Upper lobe of left lung (tissue), 6 donors: ENCODE measurements at regions not wholly inside any gene's neighbourhood (a gene's known extent, or its start where the extent isn't known, plus 50 kb on each side); places are given as distances from the start of the nearest gene placed in this dataset.

Experiments used
- ATAC-seq, 2 donors: fragments of 200-7000 bp; cut with Tn5 transposase; one replicate each; pipeline ENCODE4 v1.9.1; 2022; ENCODE audit warnings: mild to moderate bottlenecking in 2 of 2, moderate library complexity in 2 of 2; ENCODE audit not compliant: low FRiP score in 2 of 2
- DNase-seq, 2 donors: peaks; one replicate each; pipeline ENCODE4 v3.0.0-alpha.2; 2019 to 2020
- H3K27ac ChIP-seq, 4 donors: fragments of 200-600 bp; sonication (generic); one replicate each; pipeline ENCODE4 v1.5.1; 2016 to 2019
- H3K27me3 ChIP-seq, 4 donors: fragments of 200-600 bp; sonication (generic); one replicate each; pipeline ENCODE4 v1.5.1; 2017 to 2019
- H3K36me3 ChIP-seq, 4 donors: fragments of 200-600 bp; sonication (generic); one replicate each; pipeline ENCODE4 v1.5.1; 2016 to 2019
- H3K4me1 ChIP-seq, 4 donors: fragments of 200-600 bp; sonication (generic); one replicate each; pipeline ENCODE4 v1.5.1; 2018 to 2019
- H3K4me3 ChIP-seq, 4 donors: fragments of 200-600 bp; sonication (generic); one replicate each; pipeline ENCODE4 v1.5.1; 2017 to 2019; ENCODE audit warnings: mild to moderate bottlenecking in 2 of 4, moderate library complexity in 1 of 4
- H3K9me3 ChIP-seq, 4 donors: fragments of 200-600 bp; sonication (generic); one replicate each; pipeline ENCODE4 v1.5.1; 2018 to 2019
- CTCF ChIP-seq, 6 experiments: fragments of 450-650 bp in 4 of 6; fragments of 200-600 bp in 2 of 6; sonication (generic) in 2 of 6; IDR thresholded peaks; one replicate each; pipeline ENCODE4 v1.5.1; 2016 to 2019; ENCODE audit warnings: antibody characterized with exemption in 6 of 6
- EP300 ChIP-seq, 4 donors: sonication (generic); formaldehyde crosslinking; IDR thresholded peaks; one replicate each; pipeline ENCODE4 v1.5.1; 2017; ENCODE audit warnings: antibody characterized with exemption in 4 of 4, control low read depth in 2 of 4
- POLR2A ChIP-seq, 4 donors: fragments of 450-650 bp; IDR thresholded peaks; one replicate each; pipeline ENCODE4 v1.5.1; 2016 to 2017; ENCODE audit warnings: antibody characterized with exemption in 4 of 4, mild to moderate bottlenecking in 2 of 4
- POLR2AphosphoS5 ChIP-seq, 2 donors: sonication (generic); formaldehyde crosslinking; IDR thresholded peaks; one replicate each; pipeline ENCODE4 v1.5.1; 2017; ENCODE audit warnings: antibody characterized with exemption in 2 of 2
- WGBS, 2 donors: methylation state at CpG; one replicate each; pipeline ENCODE4 v1.1.5; 2017 to 2018; 5-methylcytosine and 5-hydroxymethylcytosine counted together
- donor health status: DM: no; HTN: no; CAD: no; lungs with moderate emphysema.
- donor health status: DM: no; HTN: yes; CAD: no; lungs with severe emphysema.

DNA sequence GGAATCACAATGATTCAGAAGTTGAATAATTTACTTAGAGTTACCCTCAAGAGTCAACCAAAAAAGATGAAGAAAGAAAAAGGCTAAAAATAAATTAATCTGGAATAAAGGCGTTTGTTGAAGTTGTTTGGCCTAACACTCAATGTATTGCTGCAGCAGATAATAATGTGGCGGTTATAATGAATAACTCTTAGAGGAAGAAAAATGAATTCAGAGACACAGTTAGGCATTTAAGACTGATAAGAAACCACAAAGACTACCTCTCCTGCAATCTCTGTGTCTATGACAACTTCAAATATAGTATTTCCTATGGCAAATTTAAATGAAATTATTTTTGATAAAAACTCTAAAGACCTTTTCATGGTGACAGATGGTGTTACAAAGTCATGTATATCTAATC lies 1369.1 kb upstream of the AGA start:
- no peak overlapping the region for H3K27ac ChIP-seq
- DNase-seq = no peak
- TF ChIP-seq EP300 (IDR thresholded peaks at IDR 0.05) (no peak), POLR2AphosphoS5 (IDR thresholded peaks at IDR 0.05) (no peak), POLR2A (IDR thresholded peaks at IDR 0.05) (no peak), CTCF (IDR thresholded peaks at IDR 0.05) (no peak)
- H3K27me3 ChIP-seq = no peaks in the 10 kb centered on the region
- no peak for ATAC-seq
- no peaks in the 10 kb centered on the region for H3K4me1 ChIP-seq
- no peak overlapping the region for H3K4me3 ChIP-seq
- no peaks in the 10 kb centered on the region for H3K36me3 ChIP-seq
- 44 to 49% methylated on average over 2 of the region's 2 CpGs for WGBS, 2 donors
- no peaks in the 10 kb centered on the region for H3K9me3 ChIP-seq

- no peaks in the 10 kb centered on the region for H3K27me3 ChIP-seq
- H3K9me3 ChIP-seq = no peaks in the 10 kb centered on the region
- no peak overlapping the region for H3K27ac ChIP-seq
- DNase-seq (peak in 1 of 2 donors; percentile 25), ATAC-seq (no peak)
- 94 to 95% methylated on average over 13 to 17 of the region's 17 CpGs for WGBS, 2 donors
- no peak for TF ChIP-seq POLR2A (IDR thresholded peaks at IDR 0.05)
- no peak for TF ChIP-seq POLR2AphosphoS5 (IDR thresholded peaks at IDR 0.05)
- TF ChIP-seq EP300 (IDR thresholded peaks at IDR 0.05) = no peak
- TF ChIP-seq CTCF (IDR thresholded peaks at IDR 0.05) = no peak
- H3K4me1 ChIP-seq = no peaks in the 10 kb centered on the region
- H3K36me3 ChIP-seq = no peaks in the 10 kb centered on the region
- H3K4me3 ChIP-seq = no peak overlapping the region
These were observed 1370.6 kb upstream of the AGA start for GRCh38 chr4:178812866-178813265.

DNA sequence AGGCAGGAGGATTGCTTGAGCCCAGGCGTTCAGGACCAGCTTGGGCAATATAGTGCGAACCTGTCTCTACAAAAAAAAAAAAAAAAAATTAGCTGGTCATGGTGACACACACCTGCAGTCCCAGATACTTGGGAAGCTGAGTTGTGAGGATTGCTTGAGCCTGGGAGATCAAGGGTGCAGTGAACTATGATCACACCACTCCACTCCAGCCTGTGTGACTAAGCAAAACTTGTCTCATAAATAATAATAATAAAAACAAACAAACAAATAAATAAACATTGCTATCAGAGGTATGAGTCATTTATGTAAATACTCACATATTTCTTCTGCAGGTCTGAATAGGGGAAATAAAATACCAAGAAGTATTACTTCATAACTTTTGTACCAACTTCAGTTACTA lies 1372.7 kb upstream of the AGA start:
- Histone ChIP-seq H3K4me3 (no peak overlapping the region), H3K36me3 (no peaks in the 10 kb centered on the region), H3K27ac (no peak overlapping the region), H3K4me1 (no peaks in the 10 kb centered on the region), H3K27me3 (no peaks in the 10 kb centered on the region), H3K9me3 (no peaks in the 10 kb centered on the region)
- DNase-seq (no peak), ATAC-seq (no peak)
- TF ChIP-seq EP300 (IDR thresholded peaks at IDR 0.05) (no peak), CTCF (IDR thresholded peaks at IDR 0.05) (no peak), POLR2A (IDR thresholded peaks at IDR 0.05) (no peak), POLR2AphosphoS5 (IDR thresholded peaks at IDR 0.05) (no peak)
- 84% methylated on average over 2 of the region's 2 CpGs for WGBS, 2 donors

DNA sequence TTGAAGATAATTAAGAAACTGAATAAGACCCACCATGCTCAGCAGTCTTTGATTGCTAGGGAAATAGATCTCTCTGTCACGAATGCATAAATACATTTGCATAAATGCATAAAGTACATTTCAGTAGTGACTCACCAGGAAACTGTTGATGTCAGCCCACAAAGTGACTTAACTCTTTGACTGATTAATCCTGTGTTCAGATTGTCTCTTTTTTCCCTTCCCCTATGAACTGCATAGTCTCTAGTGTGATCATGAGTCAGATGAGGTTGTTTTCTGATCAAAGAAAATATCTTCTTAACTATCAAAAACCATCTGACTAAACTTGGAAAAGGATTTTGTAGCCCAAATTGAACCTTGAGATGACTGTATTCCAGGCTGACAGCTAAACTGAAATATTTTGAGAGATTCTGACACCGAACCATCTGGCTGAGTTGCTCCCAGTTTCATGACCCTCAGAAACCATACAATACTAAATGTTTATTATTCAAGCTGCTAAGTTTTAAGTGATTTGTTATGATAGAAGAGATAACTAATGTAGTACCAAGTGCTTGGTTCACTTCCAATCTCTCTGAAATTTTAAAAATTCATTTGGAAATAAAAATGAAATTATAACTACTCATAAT lies 1381.5 kb upstream of the AGA start:
- H3K36me3 ChIP-seq = no peaks in the 10 kb centered on the region
- H3K27ac ChIP-seq = no peak overlapping the region
- WGBS, 2 donors = 76 to 83% methylated on average over 2 of the region's 2 CpGs
- DNase-seq = no peak
- no peak for ATAC-seq
- TF ChIP-seq POLR2AphosphoS5 (IDR thresholded peaks at IDR 0.05) = no peak
- no peak for TF ChIP-seq CTCF (IDR thresholded peaks at IDR 0.05)
- no peak for TF ChIP-seq POLR2A (IDR thresholded peaks at IDR 0.05)
- no peaks in the 10 kb centered on the region for H3K9me3 ChIP-seq
- H3K4me1 ChIP-seq = no peaks in the 10 kb centered on the region
- H3K27me3 ChIP-seq = no peaks in the 10 kb centered on the region
- no peak overlapping the region for H3K4me3 ChIP-seq

DNA sequence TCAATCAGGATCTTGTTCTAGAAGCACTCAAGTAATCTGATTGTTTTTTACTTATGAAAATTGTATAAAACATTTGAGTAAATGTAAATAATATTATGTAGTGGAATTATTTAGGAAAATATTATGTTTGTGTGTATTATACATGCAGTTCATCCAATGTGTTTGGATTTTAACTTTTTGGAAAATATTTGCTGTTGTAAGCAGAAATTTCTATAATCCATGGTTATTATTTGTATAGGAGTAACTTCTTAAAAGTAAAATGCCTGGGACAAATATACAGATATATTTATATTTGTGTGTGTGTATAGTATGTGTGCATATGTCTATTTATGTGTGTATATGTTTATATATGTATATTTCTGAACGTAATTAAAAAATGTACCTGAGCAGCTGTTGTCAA lies 1394.6 kb upstream of the AGA start:
- no peak overlapping the region for H3K4me3 ChIP-seq
- WGBS, 2 donors = 77 to 86% methylated on average over 1 of the region's 1 CpG
- H3K27me3 ChIP-seq = no peaks in the 10 kb centered on the region
- H3K36me3 ChIP-seq = no peaks in the 10 kb centered on the region
- DNase-seq = no peak
- no peak for TF ChIP-seq POLR2A (IDR thresholded peaks at IDR 0.05)
- no peak for TF ChIP-seq EP300 (IDR thresholded peaks at IDR 0.05)
- TF ChIP-seq POLR2AphosphoS5 (IDR thresholded peaks at IDR 0.05) = no peak
- TF ChIP-seq CTCF (IDR thresholded peaks at IDR 0.05) = no peak
- no peaks in the 10 kb centered on the region for H3K9me3 ChIP-seq
- ATAC-seq = no peak
- no peak overlapping the region for H3K27ac ChIP-seq
- no peaks in the 10 kb centered on the region for H3K4me1 ChIP-seq
